HG02943 (cell line): ENCODE measurements at regions not wholly inside any gene's neighbourhood (a gene's known extent, or its start where the extent isn't known, plus 50 kb on each side); places are given as distances from the start of the nearest gene placed in this dataset.

Experiments
- ATAC-seq: cut with Tn5 transposase; IDR thresholded peaks from one replicate; pipeline ENCODE4 v1.9.1; 2021; ENCODE audit warnings: mild to moderate bottlenecking, low read depth, moderate library complexity; ENCODE audit not compliant: unreplicated experiment

DNA sequence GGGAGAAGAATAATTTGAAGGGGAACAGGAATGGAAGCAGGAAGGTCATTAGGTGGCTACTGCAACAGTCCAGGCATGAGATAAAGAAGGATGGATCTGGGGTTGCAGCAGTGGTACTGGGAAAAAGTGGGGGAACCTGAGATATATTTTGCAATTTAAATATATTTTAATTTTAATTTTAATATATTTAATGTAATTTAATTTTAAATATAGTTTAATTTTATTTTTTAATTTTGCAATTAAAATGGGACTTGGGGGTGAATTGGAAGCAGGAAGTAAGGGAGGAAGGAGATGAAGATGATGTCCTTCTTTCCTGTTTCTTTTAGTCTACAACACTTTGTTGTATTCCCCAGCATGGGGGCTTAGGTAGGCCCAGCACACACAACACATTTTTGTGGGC, 369.8 kb downstream of the GADD45G start:
- no peak for ATAC-seq

DNA sequence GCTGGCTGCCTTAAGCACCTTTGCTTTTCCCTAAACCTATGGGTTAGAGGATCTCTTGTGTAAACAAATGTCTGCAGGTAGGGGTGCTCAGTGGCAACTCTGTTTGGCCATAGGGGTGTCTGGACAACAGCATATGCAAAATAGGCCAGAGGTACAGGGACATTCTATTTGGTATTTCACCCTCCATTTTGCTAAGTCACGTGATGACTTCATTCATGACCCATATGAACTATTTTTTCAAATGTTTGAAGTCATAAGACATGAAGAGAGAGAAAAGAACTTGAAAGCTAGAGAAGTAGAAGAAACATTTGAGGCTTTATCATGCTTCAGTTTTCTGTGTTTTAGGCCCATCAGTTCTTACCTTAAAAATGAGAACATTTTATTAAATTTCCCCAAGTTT, 370.2 kb downstream of the GADD45G start:
- no peak for ATAC-seq

DNA sequence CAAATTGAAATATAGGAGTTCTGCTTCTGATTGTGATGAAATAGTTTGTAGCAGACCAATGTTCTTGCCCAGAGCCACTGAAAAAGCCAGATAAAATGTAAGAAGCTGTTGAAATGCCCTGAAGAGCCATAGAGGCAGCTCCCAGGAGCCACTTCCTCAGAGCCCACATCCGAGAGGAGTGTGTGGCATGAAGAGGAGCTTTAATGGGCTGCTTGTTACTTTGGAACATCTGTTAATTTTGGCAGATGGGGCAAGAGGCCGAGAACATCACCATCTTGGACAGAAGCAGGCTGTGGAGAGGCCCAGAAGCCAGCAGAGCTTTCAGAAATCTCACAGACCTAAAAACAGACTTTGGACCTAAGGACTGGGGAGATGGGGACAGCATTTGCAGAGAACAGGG, 370.8 kb downstream of the GADD45G start:
- no peak for ATAC-seq

- ATAC-seq: no peak
These were observed 373.4 kb downstream of the GADD45G start for GRCh38 chr9:89978185-89978584.

DNA sequence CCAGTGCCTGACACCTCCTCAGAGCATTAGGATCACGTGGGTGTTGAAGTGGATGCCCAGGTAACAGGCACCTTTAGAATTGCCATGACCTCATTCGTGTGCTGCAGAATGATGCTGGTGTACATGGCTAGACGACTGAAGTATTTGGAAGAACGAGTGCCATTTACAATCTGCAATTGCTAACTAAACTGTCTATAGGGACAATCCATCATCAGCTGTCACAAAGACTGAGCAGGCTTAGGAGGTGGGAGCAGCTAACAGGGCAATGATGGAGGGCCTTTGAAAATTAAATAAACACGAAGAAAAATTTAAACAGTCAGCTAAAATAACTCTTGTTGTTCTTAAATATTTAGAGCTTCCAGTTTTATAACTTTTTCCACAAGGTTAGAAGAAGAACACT, 375.8 kb downstream of the GADD45G start:
- ATAC-seq: no peak

DNA sequence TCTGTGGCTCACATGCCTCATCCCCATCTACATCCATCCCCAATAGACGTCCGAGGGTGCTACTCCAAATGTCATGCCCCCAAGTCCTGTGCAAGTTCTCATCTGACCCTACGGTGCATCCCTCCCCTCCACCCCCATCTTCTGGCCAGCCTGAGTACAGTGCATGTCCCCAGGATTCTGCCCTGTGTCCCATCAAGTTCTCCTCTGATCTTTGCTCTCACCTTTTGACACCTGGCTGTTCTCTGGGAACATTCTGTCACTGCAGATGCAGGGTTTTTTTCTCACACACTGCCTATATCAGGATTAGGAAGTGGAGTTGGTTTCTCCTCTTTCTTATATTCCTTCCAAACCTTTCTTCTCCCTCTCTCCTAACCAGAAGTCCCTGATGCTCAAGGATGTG, 377.2 kb downstream of the GADD45G start:
- no peak for ATAC-seq

GRCh38 chr9:89983411-89983810, 378.6 kb downstream of the GADD45G start:
- no peak for ATAC-seq

DNA sequence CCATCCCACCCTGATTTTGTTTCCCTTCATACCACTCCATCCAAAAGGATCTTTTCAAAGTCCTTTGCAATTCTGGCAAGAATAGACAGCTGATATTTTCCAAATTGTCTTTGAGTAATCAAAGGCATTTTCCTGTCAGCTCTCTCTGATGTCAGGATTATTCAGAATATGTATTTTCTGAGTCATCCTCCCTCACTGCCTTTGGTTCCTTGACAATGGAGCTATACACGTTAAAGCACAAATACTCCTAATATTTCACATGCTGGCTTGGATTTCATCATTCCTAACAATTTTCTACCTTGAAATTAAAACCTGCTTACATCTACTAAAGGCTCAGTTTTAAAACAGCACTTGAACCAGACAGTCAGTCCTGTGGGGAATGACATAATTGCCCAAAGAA, 379.4 kb downstream of the GADD45G start:
- ATAC-seq: no peak

GRCh38 chr9:89985068-89985467, 380.3 kb downstream of the GADD45G start:
- no peak for ATAC-seq

- ATAC-seq: no peak
These were observed 381.4 kb downstream of the GADD45G start for GRCh38 chr9:89986190-89986589.

DNA sequence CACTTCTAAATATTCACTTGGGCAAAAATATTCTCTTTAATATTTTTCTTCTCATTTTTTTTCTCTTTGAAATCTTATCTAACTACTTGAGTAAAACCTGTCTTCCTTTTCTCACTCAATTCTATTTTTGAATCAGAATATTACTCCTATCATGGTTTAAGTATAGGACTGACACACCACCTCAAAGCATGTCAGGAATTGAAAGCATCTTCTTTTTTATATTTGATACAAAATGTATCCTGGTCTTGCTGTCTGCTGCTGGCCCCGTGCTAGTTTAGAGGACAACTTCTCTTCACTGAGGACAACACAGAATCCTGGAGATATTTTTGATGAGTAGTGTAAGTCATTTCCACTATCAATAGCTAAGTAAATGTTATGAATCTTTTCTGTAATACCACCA, 383.6 kb downstream of the GADD45G start:
- no peak for ATAC-seq

DNA sequence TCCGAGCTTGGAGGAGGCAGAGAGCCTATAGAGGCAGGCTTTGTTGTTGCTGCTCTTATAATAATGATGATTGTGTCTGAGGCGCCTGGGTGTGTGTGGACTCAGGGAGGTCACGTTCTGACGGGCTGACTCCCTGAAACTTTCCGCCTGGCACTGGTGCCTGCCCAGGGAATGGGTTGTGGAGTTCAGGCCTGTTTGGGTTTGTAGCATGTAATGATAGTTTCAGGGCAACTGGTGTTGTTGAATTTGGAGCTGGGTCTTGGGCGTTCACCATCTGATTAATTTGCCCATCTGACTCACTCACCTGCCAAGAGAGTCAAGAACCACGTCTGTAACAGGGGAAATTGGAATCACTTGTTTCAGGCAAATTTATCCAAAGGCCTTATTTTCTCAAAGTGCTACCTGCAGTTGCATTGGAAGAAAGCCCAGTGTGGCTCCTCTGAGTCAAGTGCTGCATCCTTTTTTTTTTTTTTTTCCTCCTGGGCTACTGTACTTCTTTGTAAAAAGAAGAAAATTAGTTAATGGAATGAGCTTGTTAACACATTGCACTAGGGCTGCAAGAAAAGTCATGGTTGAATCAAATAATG, 386.5 kb downstream of the GADD45G start:
- no peak for ATAC-seq

DNA sequence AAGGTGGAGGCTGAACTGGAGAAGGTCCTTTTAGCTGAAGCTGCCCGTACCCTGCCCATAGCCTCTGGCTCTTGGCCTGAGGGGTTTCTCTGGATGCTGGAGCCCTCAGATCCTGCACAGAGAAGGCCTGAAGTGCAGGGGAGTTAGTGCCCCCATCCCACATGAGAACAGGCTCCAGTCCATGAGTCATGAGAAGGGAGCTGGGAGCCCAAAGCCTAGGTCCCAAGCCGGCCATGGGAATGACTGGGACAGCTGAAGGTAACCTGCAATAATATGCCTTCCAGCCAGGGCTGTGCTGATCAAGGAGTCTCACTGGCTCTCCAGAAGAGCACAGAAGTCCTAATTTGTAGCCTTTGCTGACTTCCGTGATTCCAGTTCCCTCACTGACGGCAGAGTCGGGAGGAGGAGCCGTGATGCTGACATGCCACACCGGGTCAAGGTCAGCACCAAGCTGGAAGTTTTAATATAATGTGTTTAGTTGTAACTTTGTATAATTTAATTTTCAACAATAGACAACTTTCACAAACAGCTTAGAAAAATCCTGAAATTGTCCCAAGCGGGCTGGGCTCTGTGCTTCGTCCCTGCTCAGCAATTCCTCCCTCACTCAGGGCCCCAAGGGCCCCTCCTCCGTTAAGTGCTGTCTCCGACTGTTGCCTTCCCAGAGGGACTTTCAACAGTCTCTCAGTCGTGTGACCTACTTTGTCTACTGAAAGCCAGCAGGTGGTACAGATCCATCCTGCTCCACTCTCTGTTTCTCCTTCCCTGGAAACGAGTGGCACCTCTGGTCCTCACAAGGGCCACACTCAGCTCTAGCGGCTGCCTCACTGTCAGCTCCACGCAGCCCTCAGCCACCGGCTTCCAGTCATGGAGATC, 387.8 kb downstream of the GADD45G start:
- ATAC-seq: no peak

GRCh38 chr9:89993678-89994630, 389.1 kb downstream of the GADD45G start:
- ATAC-seq: no peak

GRCh38 chr9:89994988-89995613, 390.3 kb downstream of the GADD45G start:
- ATAC-seq: no peak

GRCh38 chr9:89996116-89996515, 391.3 kb downstream of the GADD45G start:
- no peak for ATAC-seq

- ATAC-seq: no peak
These were observed 392.0 kb downstream of the GADD45G start for GRCh38 chr9:89996773-89997172.

GRCh38 chr9:89998633-89999032, 393.8 kb downstream of the GADD45G start:
- no peak for ATAC-seq

DNA sequence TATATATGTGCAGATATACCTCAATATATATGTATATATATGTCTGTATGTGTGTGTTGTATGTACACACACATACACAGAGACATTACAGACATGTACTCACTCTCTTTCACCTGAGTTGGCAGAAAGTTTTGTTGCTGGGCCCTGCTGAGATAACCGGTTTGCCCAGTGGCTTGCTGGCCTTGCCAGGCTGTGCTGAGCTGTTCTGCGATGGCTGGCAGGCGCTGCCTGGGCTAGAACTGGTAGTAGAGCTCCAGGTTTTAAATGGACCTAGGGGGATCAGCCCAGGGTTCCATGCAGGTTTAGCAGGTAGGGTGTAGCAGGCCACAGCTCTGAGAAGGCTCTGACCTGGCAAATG, 394.3 kb downstream of the GADD45G start:
- ATAC-seq: no peak

DNA sequence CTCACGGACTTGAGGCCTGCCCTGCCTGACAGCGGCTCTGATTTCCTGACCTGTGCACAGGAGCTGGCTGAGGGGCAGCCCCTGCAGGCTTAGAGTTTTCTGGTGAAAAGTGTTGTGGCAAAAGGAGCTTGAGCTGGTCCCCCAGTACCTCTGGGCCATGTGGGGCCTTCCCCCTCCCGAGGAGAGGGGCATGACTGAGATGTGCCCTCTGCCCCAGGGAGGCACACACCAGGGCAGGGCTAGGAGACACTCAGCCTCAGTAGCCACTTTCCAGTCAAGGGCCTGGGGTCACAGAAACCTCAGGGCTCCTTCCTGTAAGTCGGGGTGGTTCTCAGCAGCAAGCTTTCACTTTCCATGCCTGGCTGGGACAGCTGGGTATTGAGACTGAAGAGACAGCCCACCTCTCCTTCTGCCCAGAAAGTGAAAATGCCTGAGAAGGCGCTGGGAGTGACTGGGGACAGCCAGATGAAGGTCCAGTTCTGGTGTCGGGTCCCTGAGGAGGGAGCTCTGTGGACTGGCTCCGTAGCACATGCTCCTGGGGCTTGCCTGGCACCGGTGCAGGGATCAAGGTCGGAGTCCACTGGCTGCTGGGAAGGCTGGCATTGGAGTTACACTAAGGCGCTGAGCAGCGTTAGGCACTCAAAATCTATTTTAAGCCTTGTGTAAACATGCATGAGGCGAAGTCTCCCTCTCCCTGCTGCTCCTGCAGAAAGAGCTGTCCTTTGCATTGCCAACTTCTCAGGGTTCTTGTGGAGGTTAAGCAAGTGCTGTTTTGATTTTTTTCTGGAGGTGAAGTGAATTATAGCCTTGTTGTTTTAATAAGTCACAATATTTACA, 394.9 kb downstream of the GADD45G start:
- peak; percentile 96 for ATAC-seq
